ENCODE measurements at regions not wholly inside any gene's neighbourhood (a gene's known extent, or its start where the extent isn't known, plus 50 kb on each side); places are given as distances from the start of the nearest gene placed in this dataset.
"Not testable (repeated sequence)": the region's sequence is repeated elsewhere in the genome, so short reads cannot be mapped to it uniquely, and the experiment has no call there.

DNA sequence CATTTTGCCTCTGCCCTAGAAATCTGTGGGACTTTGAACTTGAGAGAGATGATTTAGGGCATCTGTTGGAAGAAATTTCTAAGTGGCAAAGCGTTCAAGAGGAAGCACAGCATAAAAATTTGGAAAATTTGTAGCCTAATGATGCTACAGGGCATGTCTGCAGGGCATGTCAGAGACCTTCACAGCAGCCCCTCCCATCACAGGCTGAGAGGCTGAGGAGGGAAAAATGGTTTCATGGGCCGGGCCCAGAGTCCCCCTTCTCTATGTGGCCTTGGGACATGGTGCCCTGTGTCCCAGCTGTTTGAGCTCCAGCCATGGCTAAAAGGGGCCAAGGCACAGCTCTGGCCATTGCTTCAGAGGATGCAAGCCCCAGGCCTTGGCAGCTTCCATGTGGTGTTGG, 203.0 kb downstream of the STK31 start:
- ChIA-PET POLR2A (no interaction called here), CTCF (no interaction called here)
- Mint-ChIP-seq H3K27me3 (peaks cover 8% of the 10 kb centered on the region), H3K4me1 (no peaks in the 10 kb centered on the region), H3K4me3 (no peak overlapping the region), H3K36me3 (ENCODE audit: low read depth) (no peaks in the 10 kb centered on the region), H3K9me3 (peaks cover 3% of the 10 kb centered on the region), H3K27ac (no peak overlapping the region)
- DNase-seq = no peak

DNA sequence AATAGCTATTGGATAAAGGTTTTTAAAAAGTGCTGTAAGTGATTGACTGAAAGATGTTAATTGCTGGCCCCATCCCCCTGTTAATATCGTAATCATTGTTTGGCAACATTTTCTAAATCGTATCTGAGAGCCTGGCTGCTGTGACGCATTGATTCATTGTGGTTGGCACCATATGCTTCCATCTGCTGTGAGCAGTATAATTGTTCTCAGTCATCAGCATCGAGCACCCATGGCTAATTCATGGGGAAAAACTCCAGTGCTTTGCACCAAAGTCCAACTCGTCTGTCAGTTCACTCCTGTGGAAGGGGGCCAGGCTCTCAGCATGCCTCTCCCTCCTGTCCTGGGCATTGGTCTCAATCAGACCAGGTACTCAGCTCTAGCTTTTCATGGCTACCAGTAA, 205.2 kb downstream of the STK31 start:
- Mint-ChIP-seq H3K4me1 (no peaks in the 10 kb centered on the region), H3K4me3 (no peak overlapping the region), H3K36me3 (ENCODE audit: low read depth) (no peaks in the 10 kb centered on the region), H3K9me3 (peaks cover 3% of the 10 kb centered on the region), H3K27me3 (peaks cover 9% of the 10 kb centered on the region), H3K27ac (no peak overlapping the region)
- ChIA-PET POLR2A (no interaction called here), CTCF (no interaction called here)
- DNase-seq = no peak

DNA sequence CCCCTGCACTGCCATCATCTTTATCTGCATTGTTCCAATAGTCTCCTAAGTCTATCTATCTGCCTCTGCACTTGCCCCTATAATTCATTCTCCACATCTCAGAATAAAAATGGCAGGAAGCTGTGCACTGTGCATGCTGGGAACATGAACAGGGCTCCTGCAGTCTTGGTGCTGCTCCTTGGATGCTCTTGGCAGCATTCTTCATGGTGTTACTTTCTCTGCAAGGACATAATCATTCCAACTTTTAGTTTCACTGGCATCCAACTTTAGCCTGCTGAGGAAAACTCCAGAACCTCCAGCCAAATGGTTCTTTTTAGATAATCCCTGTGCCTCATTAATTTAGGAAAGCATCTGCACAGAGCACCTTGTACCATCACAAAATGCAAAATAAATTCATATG, 208.3 kb downstream of the STK31 start:
- CTCF ChIA-PET = no interaction called here
- DNase-seq = no peak
- no peaks in the 10 kb centered on the region for H3K36me3 Mint-ChIP-seq (ENCODE audit: low read depth)
- no peaks in the 10 kb centered on the region for H3K9me3 Mint-ChIP-seq
- POLR2A ChIA-PET = no interaction called here
- no peak overlapping the region for H3K4me3 Mint-ChIP-seq
- H3K27me3 Mint-ChIP-seq = peaks cover 9% of the 10 kb centered on the region
- no peak overlapping the region for H3K27ac Mint-ChIP-seq
- no peaks in the 10 kb centered on the region for H3K4me1 Mint-ChIP-seq

DNA sequence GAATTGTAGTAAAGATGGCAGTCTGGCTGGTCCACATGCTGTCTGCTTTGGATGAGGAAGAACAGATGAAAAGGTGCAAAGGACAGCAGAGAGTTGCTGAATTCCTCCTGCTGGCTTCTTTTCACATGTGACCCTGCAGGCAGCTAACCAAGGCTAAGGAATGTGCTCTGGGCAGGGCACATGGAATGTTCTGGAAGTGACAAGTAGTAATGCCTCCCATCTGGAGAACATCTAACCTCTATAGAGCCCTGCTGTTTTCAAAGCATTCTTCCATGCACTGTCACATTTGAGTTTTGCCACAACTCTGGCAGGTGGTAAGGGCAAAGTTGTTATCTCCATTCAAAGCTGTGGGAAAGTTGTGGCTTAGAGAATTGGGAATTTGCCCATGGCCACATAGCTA, 208.8 kb downstream of the STK31 start:
- DNase-seq = no peak
- Mint-ChIP-seq H3K27me3 (peaks cover 9% of the 10 kb centered on the region), H3K27ac (no peak overlapping the region), H3K36me3 (ENCODE audit: low read depth) (no peaks in the 10 kb centered on the region), H3K9me3 (no peaks in the 10 kb centered on the region), H3K4me3 (no peak overlapping the region), H3K4me1 (no peaks in the 10 kb centered on the region)
- ChIA-PET CTCF (no interaction called here), POLR2A (no interaction called here)

DNA sequence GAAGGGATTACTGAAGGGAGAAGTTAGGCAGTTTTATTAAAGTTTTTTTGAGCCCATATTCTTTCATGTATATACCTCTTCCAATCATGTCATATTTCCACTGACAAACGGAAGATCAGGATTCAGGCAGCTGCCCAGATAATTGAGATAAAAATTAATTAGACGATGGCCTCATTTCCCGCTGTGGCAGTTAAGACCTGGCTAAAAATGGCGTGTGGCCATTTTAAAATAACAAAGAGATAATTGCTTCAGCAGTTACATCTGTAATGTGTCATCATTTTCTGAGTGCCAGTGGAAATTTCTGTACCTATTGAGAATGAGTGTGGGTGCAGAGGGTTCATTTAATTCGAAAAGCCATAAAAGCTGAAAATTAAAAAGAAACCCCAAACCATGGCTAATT, 215.1 kb downstream of the STK31 start:
- H3K36me3 Mint-ChIP-seq (ENCODE audit: low read depth) = no peaks in the 10 kb centered on the region

DNA sequence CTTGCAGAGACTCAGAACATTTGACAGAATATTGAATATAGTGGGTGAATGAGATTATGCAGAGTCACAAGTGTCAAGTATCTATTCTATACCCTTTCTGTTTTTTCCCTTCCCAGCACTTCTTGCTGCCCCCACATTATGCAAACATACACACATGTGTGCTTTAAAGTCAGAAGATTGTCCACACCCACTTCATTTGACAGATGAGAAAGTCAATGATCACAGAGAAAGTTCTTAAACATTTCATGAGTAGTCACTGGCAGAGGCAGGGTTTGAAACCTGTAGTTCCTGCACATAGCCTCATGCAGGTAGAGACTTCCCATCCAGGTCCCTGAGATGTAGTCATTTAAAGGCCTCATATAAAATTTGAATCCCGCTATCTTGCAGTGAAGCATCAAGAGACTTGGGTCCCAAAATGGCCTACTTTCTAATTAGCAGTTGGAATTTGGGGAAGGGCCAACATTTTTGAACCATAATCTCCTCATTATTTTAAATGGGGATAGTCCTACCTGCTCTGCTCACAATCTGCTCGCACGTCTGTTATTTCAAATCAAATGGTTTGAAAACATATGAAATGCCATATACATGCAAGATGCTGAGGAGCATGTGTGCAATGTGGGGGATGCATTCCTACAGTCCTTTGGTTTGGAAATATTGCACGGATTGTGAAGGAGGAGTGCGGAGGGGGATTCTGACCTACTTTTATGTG, 217.8 kb downstream of the STK31 start:
- Mint-ChIP-seq H3K27ac (no peak overlapping the region), H3K4me3 (no peak overlapping the region), H3K4me1 (no peaks in the 10 kb centered on the region), H3K36me3 (ENCODE audit: low read depth) (no peaks in the 10 kb centered on the region), H3K27me3 (peaks cover 2% of the 10 kb centered on the region), H3K9me3 (no peaks in the 10 kb centered on the region)
- DNase-seq = no peak
- CTCF ChIA-PET = no interaction called here
- POLR2A ChIA-PET = no interaction called here

More for the DNA sequence above, 215.1 kb downstream of the STK31 start:
- ChIA-PET CTCF (no interaction called here), POLR2A (no interaction called here)
- no peaks in the 10 kb centered on the region for H3K27me3 Mint-ChIP-seq
- no peaks in the 10 kb centered on the region for H3K9me3 Mint-ChIP-seq
- DNase-seq = no peak
- no peaks in the 10 kb centered on the region for H3K4me1 Mint-ChIP-seq
- H3K27ac Mint-ChIP-seq = no peak overlapping the region
- H3K4me3 Mint-ChIP-seq = no peak overlapping the region

DNA sequence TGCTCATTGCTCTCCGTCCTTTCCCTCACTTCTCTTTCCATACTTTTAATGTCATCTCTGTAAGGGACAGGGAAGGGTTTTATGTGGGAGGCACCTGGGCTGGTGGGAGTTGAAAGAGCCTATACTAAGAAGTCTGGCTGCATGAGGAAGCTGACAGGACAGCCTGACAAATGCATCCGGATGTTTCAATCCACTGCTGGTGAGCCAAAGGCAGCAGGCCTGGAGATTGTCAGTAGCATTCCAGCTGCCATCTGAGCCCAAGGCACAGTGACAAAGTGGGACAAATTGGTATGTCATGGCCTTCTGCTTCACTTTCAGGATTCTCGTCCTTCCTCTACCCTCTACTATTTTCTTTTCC, 218.4 kb downstream of the STK31 start:
- Mint-ChIP-seq H3K9me3 (no peaks in the 10 kb centered on the region), H3K36me3 (ENCODE audit: low read depth) (no peaks in the 10 kb centered on the region), H3K4me1 (no peaks in the 10 kb centered on the region), H3K4me3 (no peak overlapping the region), H3K27me3 (peaks cover 4% of the 10 kb centered on the region), H3K27ac (no peak overlapping the region)
- ChIA-PET CTCF (no interaction called here), POLR2A (no interaction called here)
- DNase-seq = no peak

DNA sequence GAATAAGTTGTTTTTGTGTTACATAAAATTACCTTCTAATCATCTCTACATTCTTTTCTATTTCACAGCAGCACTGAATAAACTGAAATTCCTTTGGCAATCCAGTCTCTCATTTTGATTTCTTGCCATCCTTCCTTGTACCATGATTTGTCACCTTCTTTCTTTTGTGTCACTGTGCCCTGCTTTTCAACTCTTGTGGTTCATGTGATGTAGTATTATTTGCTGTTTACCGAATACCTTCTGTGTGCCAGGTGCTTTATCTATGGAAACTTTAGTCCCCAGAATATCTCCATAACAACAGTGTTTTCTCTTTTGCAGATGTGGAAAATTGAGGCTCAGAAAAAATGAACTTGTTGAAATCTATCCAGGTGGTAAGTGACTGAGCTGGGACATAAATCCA, 220.3 kb downstream of the STK31 start:
- Mint-ChIP-seq H3K4me3 (no peak overlapping the region), H3K9me3 (no peaks in the 10 kb centered on the region), H3K27me3 (peaks cover 8% of the 10 kb centered on the region), H3K27ac (no peak overlapping the region), H3K4me1 (no peaks in the 10 kb centered on the region), H3K36me3 (ENCODE audit: low read depth) (no peaks in the 10 kb centered on the region)
- CTCF ChIA-PET = no interaction called here
- POLR2A ChIA-PET = no interaction called here
- DNase-seq = no peak

DNA sequence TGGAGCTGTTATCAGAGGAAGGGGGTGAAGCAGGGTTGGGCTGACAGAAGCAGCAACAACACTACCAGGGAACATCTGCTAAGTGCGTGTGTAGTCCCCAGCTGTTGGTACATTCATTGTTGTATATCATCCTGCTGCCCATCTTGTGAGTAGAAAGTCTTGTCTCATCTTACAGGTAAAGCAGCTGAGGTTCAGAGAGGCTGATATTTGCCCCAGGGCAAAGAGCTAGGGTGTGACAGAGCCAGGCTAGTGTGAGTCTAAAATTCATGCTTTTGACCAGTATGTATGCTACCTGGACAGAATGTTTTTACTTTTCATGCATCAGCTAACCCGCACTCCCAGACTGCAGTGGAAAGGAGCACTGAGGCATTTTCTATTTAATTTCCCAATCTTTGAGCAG, 221.6 kb downstream of the STK31 start:
- no peaks in the 10 kb centered on the region for H3K9me3 Mint-ChIP-seq
- no peak overlapping the region for H3K4me3 Mint-ChIP-seq
- CTCF ChIA-PET = no interaction called here
- peaks cover 13% of the 10 kb centered on the region for H3K27me3 Mint-ChIP-seq
- H3K36me3 Mint-ChIP-seq (ENCODE audit: low read depth) = no peaks in the 10 kb centered on the region
- POLR2A ChIA-PET = no interaction called here
- no peak overlapping the region for H3K27ac Mint-ChIP-seq
- DNase-seq = no peak
- H3K4me1 Mint-ChIP-seq = no peaks in the 10 kb centered on the region

DNA sequence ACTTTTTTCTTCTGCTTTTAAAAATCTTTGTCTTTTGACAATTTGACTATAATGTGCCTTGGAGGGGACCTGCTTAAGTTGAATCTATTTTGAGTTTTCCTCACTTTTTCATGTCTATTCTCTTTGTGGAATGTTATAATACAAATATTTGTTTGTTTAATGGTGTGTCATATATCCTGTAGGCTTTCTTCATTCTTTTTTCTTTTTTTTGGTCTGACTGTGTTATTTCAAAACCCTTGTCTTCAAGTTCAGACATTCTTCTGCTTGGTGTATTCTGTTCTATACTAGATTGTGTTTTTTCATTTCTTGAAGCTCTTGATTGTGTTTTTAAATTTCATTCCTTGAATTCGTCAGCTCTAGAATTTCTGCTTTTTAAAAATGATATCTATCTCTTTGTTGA, 228.2 kb downstream of the STK31 start:
- Mint-ChIP-seq H3K36me3 (ENCODE audit: low read depth) (no peaks in the 10 kb centered on the region), H3K9me3 (no peaks in the 10 kb centered on the region), H3K4me1 (no peaks in the 10 kb centered on the region), H3K27ac (no peak overlapping the region), H3K4me3 (no peak overlapping the region), H3K27me3 (peaks cover 20% of the 10 kb centered on the region)
- ChIA-PET POLR2A (no interaction called here), CTCF (interaction anchor here (1.8 kb wide), 1 partner anchor 443 kb away, joined by 8 read pairs; no protein-coding TSS in a partner anchor)
- no peak for DNase-seq

DNA sequence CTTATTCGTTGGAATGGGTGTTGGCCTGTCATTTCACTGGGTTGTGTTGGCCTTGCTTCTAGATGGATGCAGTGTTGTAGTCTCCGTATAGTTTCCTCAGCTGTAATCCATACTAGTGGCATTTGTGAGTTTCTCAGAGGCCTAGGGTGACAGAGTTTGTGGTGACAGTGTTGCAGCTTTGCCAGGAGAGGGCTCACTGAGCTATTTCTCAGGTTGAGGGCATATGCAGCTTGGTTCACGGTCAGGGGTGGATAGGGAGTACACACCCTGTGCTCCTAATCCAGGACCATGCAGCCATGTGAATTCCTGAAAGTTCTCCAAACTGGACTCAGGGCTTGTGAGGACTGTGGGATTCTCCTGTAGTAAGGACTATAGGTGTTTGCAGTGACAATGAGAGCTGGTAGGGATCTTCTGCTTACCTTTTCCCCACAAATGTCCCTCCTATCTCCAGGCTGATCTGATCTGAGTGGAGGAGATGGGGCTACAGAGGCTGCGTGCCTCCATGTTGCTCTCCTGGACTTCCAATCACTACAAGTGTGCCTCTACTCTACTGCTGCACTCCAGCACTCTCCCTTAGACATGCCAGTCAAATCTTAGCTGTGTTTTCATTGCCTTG, 229.0 kb downstream of the STK31 start:
- ChIA-PET CTCF (interaction anchor here (1.8 kb wide), 1 partner anchor 443 kb away, joined by 8 read pairs; no protein-coding TSS in a partner anchor), POLR2A (no interaction called here)
- no peak overlapping the region for H3K27ac Mint-ChIP-seq
- DNase-seq = no peak
- H3K4me3 Mint-ChIP-seq = no peak overlapping the region
- no peaks in the 10 kb centered on the region for H3K36me3 Mint-ChIP-seq (ENCODE audit: low read depth)
- no peaks in the 10 kb centered on the region for H3K9me3 Mint-ChIP-seq
- H3K4me1 Mint-ChIP-seq = no peaks in the 10 kb centered on the region
- H3K27me3 Mint-ChIP-seq = peaks cover 16% of the 10 kb centered on the region

DNA sequence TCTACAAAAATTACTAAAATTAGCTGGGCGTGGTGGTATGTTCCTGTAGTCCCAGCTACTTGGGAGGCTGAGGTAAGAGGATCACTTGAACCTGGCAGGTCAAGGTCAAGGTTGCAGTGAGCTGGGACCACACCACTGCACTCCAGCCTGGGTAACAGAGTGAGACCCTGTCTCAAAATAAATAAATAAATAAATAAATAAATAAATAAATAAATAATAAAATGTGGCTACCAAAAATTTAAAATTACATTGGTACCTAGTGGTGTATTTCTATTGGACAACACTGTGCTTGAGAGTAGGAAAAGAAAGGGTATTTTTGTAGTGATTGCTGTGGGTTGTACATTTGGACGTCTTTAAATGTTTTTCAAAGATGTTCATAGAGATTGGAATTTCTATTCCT, 229.7 kb downstream of the STK31 start:
- CTCF ChIA-PET = interaction anchor here (1.8 kb wide), 1 partner anchor 442 kb away, joined by 8 read pairs; no protein-coding TSS in a partner anchor
- H3K27me3 Mint-ChIP-seq = peaks cover 22% of the 10 kb centered on the region
- H3K9me3 Mint-ChIP-seq; POLR2A ChIA-PET; H3K4me1 Mint-ChIP-seq; H3K27ac Mint-ChIP-seq; DNase-seq; H3K4me3 Mint-ChIP-seq; H3K36me3 Mint-ChIP-seq (ENCODE audit: low read depth): not testable (repeated sequence)

DNA sequence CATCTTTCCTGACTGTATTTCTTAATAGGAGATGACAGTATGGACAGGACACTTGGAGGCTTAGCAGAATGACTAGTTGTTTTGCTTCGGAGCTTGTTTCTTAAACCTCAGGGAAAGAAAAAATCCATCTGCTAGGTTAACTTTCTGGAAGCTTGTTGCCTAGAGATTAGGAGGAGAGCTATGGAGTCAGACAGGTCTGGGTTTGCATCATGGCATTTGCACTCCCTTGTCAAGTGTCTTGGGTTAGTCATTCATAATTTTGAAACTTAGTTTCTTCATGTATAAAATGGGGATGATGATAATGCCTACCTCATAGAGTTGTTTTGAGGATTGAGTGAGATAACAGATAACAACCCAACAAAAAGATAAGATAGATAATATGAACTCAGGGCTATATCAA, 231.5 kb downstream of the STK31 start:
- Mint-ChIP-seq H3K4me1 (no peaks in the 10 kb centered on the region), H3K36me3 (ENCODE audit: low read depth) (no peaks in the 10 kb centered on the region), H3K4me3 (no peak overlapping the region), H3K27me3 (peaks cover 14% of the 10 kb centered on the region), H3K9me3 (peaks cover 3% of the 10 kb centered on the region), H3K27ac (no peak overlapping the region)
- ChIA-PET CTCF (no interaction called here), POLR2A (no interaction called here)
- no peak for DNase-seq

DNA sequence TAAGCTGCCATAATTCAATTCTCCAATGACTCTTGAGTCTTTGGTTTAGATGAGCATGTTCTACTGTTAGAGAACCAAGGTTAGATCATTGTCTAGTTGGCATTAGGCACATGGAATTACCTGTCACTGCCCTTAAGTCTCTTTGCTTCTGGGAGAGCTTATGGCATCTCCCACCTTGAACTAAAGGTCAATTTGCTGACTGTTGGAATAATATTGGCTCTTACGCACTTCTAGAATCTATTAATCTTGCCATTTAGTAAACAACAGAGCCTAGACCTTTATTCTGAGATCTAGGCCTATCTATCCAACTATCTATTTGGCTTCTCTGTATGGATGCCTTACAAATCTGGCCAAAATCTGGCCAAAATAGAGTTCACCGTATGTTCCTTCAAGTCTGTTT, 232.0 kb downstream of the STK31 start:
- CTCF ChIA-PET = no interaction called here
- Mint-ChIP-seq H3K4me3 (no peak overlapping the region), H3K27ac (no peak overlapping the region), H3K9me3 (peaks cover 7% of the 10 kb centered on the region), H3K4me1 (no peaks in the 10 kb centered on the region), H3K27me3 (peaks cover 14% of the 10 kb centered on the region), H3K36me3 (ENCODE audit: low read depth) (no peaks in the 10 kb centered on the region)
- no peak for DNase-seq
- POLR2A ChIA-PET = no interaction called here
